BJ (cell line): ENCODE measurements at regions not wholly inside any gene's neighbourhood (a gene's known extent, or its start where the extent isn't known, plus 50 kb on each side); places are given as distances from the start of the nearest gene placed in this dataset.

Experiments used
- CTCF ChIA-PET: fragments of 350-600 bp; formaldehyde crosslinking; extraction: SDS; loops from one replicate; lab custom pipeline; 2021; ENCODE audit warnings: antibody characterized with exemption, inconsistent platforms; lab: Yijun Ruan, JAX
- POLR2A ChIA-PET: fragments of 300-600 bp; sonication (Branson Sonifier 250); formaldehyde crosslinking; extraction: SDS; loops from one replicate; lab custom pipeline; 2021; ENCODE audit warnings: antibody characterized with exemption; lab: Charles Lee
- DNase-seq: peaks from one replicate; pipeline ENCODE4 v3.0.0-alpha.2; 2011; ENCODE audit warnings: low read depth
- H3K27me3 ChIP-seq: 2 replicates; pipeline ENCODE4 v1.6.0; 2011; ENCODE audit warnings: low read length; ENCODE audit not compliant: control insufficient read depth, insufficient read depth
- H3K36me3 ChIP-seq: 2 replicates; pipeline ENCODE4 v1.5.1; 2011; ENCODE audit warnings: low read length; ENCODE audit not compliant: control insufficient read depth, insufficient read depth
- H3K4me3 ChIP-seq: 2 replicates; pipeline ENCODE4 v1.5.1; 2011; ENCODE audit warnings: low read depth, mild to moderate bottlenecking, control low read depth, low read length
- TF ChIP-seq, protein P1 (sequence below): IDR thresholded peaks from 2 replicates; pipeline ENCODE4 v1.5.1; 2011; ENCODE audit warnings: low read depth, mild to moderate bottlenecking, control low read depth, inconsistent platforms, low read length, moderate library complexity; ENCODE audit not compliant: insufficient read depth

DNA sequence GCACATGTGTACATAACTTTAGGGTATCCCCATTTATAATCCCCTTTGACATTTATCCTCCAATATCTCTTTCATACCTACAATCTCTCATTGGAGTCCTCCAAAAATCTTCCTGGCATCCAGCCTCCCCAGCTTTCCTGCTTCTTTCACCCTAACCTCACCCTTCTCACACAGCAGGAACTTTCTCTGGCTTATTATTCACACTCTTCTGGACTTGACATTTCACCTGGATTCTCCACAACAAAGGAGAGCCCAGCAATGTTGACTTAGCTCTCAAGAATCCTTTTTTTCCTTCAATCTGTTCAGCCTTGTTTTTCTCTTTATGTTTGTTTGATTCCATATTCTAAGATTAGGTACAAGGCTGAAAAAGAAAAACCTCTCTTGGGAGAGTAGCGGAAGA lies 783.6 kb upstream of the ACVR2A start:
- ChIA-PET CTCF (no interaction called here), POLR2A (no interaction called here)
- Histone ChIP-seq H3K27me3 (no peaks in the 10 kb centered on the region), H3K36me3 (no peaks in the 10 kb centered on the region), H3K4me3 (no peak overlapping the region)
- no peak for DNase-seq
- TF ChIP-seq, protein P1, sequence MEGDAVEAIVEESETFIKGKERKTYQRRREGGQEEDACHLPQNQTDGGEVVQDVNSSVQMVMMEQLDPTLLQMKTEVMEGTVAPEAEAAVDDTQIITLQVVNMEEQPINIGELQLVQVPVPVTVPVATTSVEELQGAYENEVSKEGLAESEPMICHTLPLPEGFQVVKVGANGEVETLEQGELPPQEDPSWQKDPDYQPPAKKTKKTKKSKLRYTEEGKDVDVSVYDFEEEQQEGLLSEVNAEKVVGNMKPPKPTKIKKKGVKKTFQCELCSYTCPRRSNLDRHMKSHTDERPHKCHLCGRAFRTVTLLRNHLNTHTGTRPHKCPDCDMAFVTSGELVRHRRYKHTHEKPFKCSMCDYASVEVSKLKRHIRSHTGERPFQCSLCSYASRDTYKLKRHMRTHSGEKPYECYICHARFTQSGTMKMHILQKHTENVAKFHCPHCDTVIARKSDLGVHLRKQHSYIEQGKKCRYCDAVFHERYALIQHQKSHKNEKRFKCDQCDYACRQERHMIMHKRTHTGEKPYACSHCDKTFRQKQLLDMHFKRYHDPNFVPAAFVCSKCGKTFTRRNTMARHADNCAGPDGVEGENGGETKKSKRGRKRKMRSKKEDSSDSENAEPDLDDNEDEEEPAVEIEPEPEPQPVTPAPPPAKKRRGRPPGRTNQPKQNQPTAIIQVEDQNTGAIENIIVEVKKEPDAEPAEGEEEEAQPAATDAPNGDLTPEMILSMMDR = no peak

GRCh38 chr2:147057892-147058490 lies 786.8 kb upstream of the ACVR2A start:
- no peaks in the 10 kb centered on the region for H3K27me3 ChIP-seq
- CTCF ChIA-PET = no interaction called here
- no peak for DNase-seq
- no peaks in the 10 kb centered on the region for H3K36me3 ChIP-seq
- POLR2A ChIA-PET = no interaction called here
- TF ChIP-seq, protein P1 = no peak
- H3K4me3 ChIP-seq = no peak overlapping the region

DNA sequence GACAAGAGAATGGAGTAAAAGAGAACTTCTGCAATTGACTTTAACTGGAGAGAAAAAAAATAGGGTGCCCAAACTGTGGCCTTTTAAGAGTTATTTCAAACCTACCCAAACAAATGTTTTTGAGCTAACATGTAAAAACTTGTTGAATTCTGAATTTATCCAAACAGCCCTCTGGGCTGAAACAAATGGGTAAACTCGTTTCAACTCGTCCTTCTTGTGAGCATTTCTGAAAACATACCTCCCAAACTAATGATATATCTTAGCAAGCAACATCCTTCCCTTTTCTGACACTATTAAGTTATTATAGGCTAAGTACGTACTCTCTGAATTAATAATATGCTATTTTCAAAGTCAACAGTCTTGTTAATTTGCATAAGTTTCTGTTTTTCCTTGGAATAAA lies 793.0 kb upstream of the ACVR2A start:
- Histone ChIP-seq H3K4me3 (no peak overlapping the region), H3K36me3 (no peaks in the 10 kb centered on the region), H3K27me3 (no peaks in the 10 kb centered on the region)
- POLR2A ChIA-PET = no interaction called here
- TF ChIP-seq, protein P1 = no peak
- no peak for DNase-seq
- CTCF ChIA-PET = interaction anchor here (1.0 to 1.3 kb wide), 3 partner anchors 12 to 124 kb away, joined by 3 read pairs; no protein-coding TSS in a partner anchor

DNA sequence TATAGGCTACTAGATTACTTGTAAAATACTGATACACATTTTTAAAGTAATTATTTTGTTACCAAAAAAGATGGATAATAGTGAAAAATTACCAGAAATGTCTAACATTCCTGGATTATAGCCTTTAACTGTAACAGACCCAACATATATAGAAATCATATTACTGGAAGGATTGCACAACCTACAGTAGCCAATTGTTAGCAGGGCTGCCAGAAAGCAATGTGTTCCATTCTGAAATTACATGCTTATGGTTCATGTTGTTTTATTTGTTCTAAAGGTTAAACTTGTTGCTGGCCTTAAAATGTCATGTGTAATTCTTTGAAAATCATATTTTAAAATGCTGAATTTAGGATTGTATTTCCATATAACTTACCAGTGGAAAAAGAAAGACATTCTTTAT lies 793.6 kb upstream of the ACVR2A start:
- POLR2A ChIA-PET = no interaction called here
- H3K27me3 ChIP-seq = no peaks in the 10 kb centered on the region
- DNase-seq = no peak
- H3K36me3 ChIP-seq = no peaks in the 10 kb centered on the region
- TF ChIP-seq, protein P1 = no peak
- no peak overlapping the region for H3K4me3 ChIP-seq
- CTCF ChIA-PET = interaction anchor here (1.0 to 1.3 kb wide), 2 partner anchors 33 to 124 kb away, joined by 3 read pairs; no protein-coding TSS in a partner anchor

DNA sequence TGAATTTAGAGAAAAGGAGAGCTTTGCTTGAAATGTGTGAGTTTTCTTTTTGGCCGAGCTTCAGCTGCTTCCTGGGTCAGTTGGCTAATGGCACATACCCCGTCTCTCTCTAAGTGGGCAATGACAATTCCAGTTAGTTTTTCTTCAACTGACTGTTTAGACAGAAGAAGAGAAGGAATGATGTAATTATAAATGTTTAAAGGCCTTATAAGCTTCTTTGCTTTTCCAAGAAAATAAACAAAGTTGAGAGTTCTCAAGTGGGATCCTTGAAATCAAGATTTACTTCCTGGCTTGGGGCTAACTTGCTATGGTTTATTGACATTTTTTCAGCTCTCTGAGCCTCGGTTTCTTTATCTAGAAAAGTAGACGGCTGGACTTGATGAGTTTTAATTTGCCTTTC lies 794.9 kb upstream of the ACVR2A start:
- ChIA-PET CTCF (interaction anchor here (0.9 to 1.4 kb wide), 2 partner anchors 122 to 862 kb away, joined by 3 to 4 read pairs; no protein-coding TSS in a partner anchor), POLR2A (no interaction called here)
- TF ChIP-seq, protein P1 = no peak
- no peak overlapping the region for H3K4me3 ChIP-seq
- no peaks in the 10 kb centered on the region for H3K36me3 ChIP-seq
- no peak for DNase-seq
- no peaks in the 10 kb centered on the region for H3K27me3 ChIP-seq
